Stimulated activated CD8-positive, alpha-beta memory T cell treated with anti-CD3 and anti-CD28 coated beads, Interleukin-15, amount 100 ng/mL, for 48 hours (primary cell): ENCODE measurements at regions not wholly inside any gene's neighbourhood (a gene's known extent, or its start where the extent isn't known, plus 50 kb on each side); places are given as distances from the start of the nearest gene placed in this dataset.
"Not testable (repeated sequence)": the region's sequence is repeated elsewhere in the genome, so short reads cannot be mapped to it uniquely, and the experiment has no call there.

Experiments
- DNase-seq, 2 donors: peaks; one replicate each; pipeline ENCODE4 v3.0.0-alpha.2; 2020; ENCODE audit warnings: low read depth in 2 of 2

DNA sequence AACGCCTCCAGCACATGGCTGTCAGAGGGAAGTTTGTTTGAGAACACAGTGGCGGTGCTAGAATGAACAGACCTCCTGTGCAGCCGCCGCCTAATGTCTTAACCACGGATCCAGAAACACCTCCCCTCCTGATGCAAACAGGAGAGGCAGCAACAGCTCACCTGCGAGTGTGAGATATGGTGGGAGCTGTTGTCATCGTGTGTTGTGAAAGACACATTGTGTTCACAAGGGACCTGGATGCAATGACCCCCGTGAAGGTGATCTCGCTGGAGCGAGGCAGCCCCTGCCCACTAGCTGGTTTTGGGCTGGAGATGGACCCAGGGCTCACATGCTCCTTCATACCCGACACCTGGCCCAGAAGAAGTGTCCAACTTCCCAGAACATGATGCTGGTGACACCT, 315.3 kb upstream of the C1orf174 start:
- no peak for DNase-seq

DNA sequence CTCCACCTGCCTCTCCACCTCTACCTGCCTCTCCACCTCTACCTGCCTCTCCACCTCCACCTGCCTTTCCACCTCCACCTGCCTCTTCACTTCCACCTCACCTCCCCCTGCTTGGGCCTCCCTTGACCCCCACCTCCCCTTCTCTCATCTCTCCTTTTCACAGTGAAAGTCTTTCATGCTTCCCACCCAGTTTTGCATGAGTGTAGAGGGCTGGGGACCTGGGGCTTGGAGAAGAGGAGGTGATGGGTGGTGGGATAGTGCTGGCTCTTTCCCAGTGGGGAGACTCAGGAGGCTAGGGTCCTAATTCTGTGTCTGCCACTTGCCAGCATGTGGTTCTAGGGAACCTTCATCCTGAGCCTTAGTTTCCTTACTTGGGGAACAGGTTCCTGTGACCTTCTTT, 316.2 kb upstream of the C1orf174 start:
- no peak for DNase-seq

- DNase-seq: no peak
Measured at GRCh38 chr1:4218619-4219018, 318.5 kb upstream of the C1orf174 start.

DNA sequence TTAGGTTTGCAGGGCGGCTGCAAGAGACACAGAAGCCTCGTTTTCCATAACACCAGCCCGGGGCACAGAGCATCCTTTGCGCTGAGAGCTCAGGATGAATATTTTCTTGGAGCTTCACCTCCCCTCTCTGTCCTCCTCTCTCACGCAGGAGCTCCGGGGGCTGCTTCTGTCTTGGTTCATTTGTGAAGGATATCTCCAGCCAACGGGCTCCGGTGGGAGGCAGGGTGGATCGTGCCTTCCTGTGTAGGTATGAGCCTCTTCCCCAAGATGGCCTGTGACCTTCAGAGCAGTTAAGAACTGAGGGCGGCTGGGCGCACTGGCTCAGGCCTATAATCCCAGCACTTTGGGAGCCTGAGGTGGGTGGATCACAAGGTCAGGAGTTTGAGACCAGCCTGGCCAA, 319.0 kb upstream of the C1orf174 start:
- no peak for DNase-seq

- no peak for DNase-seq
Measured at GRCh38 chr1:4219826-4220225, 319.8 kb upstream of the C1orf174 start.

DNA sequence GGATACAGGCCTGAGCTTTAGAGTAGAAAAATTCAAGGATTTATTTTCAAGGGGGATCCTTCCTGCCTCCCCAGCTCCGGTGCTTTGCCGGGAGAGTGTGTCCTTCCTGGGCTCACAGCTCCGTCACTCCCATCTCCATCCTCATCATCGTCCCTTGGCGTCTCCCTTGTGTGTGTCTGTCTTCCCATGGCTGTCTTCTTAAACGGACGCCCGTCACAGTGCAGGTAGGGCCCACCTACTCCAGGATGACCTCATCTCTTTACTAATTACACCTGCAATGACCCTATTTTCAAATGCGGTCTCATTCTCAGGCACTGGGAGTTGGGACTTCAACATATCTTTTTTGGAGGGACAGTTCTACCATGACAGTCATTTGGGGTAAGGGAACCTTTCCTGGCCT, 320.3 kb upstream of the C1orf174 start:
- no peak for DNase-seq

DNA sequence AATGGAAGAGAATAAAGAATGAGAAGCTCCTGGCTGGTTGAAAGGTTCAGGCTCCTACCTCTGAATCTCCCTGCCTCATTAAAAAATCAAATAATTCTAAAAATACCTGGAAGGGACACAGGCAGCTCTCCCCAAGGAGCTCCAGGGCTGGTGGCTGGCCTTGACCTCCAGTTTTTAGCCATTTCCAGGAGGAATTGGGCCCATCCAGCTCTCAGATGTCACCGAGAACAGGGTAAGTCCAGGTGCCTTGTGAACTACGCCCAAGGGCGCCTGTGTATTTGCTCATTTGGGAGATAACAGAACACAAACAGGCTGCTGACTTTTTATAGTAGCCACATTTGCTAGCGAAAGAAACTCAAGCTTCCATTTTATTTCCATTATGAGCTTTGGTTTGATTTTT, 321.0 kb upstream of the C1orf174 start:
- no peak for DNase-seq

GRCh38 chr1:4224684-4225467, 324.8 kb upstream of the C1orf174 start:
- no peak for DNase-seq

DNA sequence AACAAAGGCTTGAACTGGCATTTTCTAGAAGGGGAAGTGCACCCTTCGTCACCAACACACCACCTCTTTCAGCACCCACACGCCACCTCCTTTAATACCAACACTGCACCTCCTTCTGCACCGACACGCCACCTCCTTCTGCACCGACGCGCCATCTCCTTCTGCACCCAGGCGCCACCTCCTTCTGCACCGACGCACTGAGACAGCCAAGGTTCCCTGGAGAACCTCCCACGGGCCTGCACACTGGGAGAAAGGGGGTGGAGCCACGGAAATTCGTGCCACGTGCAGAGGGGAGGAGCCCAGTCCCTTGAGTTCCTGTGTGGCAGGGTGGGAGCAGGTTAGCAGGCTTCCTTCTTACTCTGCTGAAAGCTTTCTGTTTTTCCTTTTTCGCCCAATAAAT, 327.9 kb upstream of the C1orf174 start:
- DNase-seq: no peak

GRCh38 chr1:4253935-4254334, 353.9 kb upstream of the C1orf174 start:
- no peak for DNase-seq

DNA sequence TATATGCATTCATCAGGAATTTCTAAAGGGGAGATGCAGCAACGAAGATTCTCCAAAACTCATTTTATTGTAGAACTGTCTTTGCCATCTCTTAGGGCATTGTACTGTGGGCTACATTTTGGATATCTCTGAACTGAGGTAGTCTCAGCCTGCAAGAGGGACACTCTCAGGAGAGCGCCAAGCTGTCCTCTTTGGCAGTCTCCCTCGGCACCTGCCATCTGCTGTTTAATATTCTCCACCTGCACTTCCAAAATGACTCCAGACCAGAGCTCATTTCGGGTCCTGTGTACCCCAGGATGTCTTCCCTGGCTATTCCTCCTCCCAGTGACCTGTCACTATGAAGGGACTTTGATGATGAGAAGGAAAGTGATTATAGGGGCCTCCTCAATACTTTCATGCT, 356.3 kb upstream of the C1orf174 start:
- no peak for DNase-seq

DNA sequence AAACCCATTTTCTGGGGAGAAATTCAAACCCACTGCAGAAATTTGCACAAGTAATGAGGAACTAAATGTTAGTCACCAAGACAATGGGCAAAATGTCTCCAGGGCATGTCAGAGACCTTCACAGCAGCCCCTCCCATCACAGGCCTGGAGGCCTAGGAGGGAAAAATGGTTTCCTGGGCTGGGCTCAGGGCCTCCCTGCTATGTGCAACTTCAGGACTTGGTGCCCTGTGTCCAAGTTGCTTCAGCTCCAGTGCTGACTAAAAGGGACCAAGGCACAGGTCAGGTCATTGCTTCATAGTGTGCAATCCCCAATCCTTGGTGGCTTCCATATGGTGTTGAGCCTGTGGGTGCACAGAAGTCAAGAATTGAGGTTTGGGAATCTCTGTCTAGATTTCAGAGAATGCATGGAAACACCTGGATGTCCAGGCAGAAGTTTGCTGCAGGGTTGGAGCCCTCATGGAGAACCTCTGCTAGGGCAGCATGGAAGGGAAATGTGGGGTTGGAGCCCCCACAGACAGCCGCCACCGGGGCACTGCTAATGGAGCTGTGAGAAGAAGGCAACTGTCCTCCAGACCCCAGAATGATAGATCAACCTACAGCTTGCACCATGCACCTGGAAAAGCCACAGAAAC, 358.2 kb upstream of the C1orf174 start:
- DNase-seq: not testable (repeated sequence)

DNA sequence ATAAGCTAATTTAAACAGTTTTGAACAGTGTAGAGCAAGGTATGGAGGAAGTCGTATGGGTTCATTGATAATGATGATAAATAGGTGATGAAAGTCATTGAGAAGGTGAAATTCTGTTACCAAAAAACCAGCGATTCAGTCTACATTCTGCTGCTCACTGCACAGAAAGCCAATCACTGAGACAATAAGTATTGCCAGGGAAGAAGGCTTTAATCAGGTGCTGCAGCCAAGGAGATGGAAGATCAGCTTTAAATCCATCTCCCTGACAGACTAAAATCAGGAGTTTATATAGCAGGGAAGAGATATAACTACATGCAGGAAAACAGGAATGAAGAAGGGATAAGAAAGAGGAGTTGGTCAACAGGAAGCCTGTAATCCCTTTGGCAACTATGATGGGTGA, 361.3 kb upstream of the C1orf174 start:
- no peak for DNase-seq

- no peak for DNase-seq
Measured at GRCh38 chr1:4262665-4263064, 362.6 kb upstream of the C1orf174 start.

- no peak for DNase-seq
Measured at GRCh38 chr1:4263699-4264098, 363.6 kb upstream of the C1orf174 start.

GRCh38 chr1:4265836-4266235, 365.8 kb upstream of the C1orf174 start:
- DNase-seq: no peak

- no peak for DNase-seq
Measured at GRCh38 chr1:4267381-4268261, 367.5 kb upstream of the C1orf174 start.

- DNase-seq: no peak
Measured at GRCh38 chr1:4268262-4268888, 368.3 kb upstream of the C1orf174 start.

- no peak for DNase-seq
Measured at GRCh38 chr1:4268889-4269284, 368.8 kb upstream of the C1orf174 start.

GRCh38 chr1:4269330-4269729, 369.3 kb upstream of the C1orf174 start:
- no peak for DNase-seq

DNA sequence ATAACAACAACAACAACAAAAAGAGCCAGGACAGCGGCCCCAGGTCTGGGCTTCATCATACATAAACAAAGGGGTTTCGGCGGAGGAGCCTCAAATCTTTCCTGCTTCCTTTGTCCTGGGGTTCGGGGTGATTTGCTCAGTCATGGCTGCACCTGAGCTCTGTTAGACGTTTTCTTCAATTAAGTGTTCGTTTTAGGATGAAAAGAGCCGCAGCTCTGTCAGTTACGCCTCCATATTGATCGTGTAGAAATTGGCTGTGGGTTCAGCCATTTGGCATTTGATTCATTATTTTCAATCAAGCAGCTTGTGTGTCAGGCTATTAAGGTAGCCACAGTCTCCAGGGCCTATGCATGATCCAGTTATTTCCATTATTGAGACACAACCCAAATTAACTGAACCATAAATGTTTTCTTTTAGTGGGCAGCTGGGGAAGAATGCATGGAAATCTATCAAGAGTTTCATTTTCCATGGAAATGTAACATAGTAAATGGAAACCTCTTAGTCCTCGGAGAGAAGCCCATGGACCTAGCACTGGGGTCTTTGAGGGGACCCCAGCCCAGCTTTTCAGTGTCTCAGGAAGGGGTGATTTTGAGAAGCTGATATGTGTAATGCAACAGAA, 370.0 kb upstream of the C1orf174 start:
- DNase-seq: no peak
